ENCODE measurements at regions not wholly inside any gene's neighbourhood (a gene's known extent, or its start where the extent isn't known, plus 50 kb on each side); places are given as distances from the start of the nearest gene placed in this dataset.

- TF ChIP-seq CTCF (conservative IDR thresholded peaks at IDR 0.05; ENCODE audit: low read depth, low read length) = no peak
- no peak for TF ChIP-seq EZH2 (IDR thresholded peaks at IDR 0.05; ENCODE audit: borderline replicate concordance, low read depth, low read length, poor library complexity, severe bottlenecking)
Measured at GRCh38 chr6:139613496-139613895, 239.0 kb upstream of the CITED2 start.

All from A673 (cell line).